PC-9 (cell line): ENCODE measurements at regions not wholly inside any gene's neighbourhood (a gene's known extent, or its start where the extent isn't known, plus 50 kb on each side); places are given as distances from the start of the nearest gene placed in this dataset.

Source experiments
- BruUV-seq: library from RNA; stranded (reverse); fragments of 400-500 nt; replicated peaks from 2 replicates; lab custom pipeline; 2021; lab: Mats Ljungman, UMichigan
- CTCF ChIA-PET: fragments of 300-600 bp; sonication (Branson Sonifier 250); formaldehyde crosslinking; loops from one replicate; lab custom pipeline; 2022; ENCODE audit warnings: antibody characterized with exemption; lab: Charles Lee
- POLR2A ChIA-PET: fragments of 300-600 bp; sonication (Branson Sonifier 250); formaldehyde crosslinking; loops from one replicate; lab custom pipeline; 2022; ENCODE audit warnings: antibody characterized with exemption; ENCODE audit not compliant: unreplicated experiment; lab: Charles Lee
- DNase-seq, 2 experiments: peaks; one replicate each; pipeline versions ENCODE4 v3.0.0 to v3.0.0-alpha.2; 2015 to 2022; ENCODE audit warnings: mixed read lengths in 1 of 2
- H2AFZ ChIP-seq: fragments of 200-600 bp; sonication (generic); 2 replicates; pipeline ENCODE4 v1.8.1; 2017; ENCODE audit warnings: antibody characterized with exemption
- H3F3A ChIP-seq: fragments of 200-600 bp; sonication (generic); 2 replicates; pipeline ENCODE4 v1.8.1; 2017; ENCODE audit warnings: antibody characterized with exemption, mild to moderate bottlenecking, low read depth; ENCODE audit not compliant: insufficient read depth
- H3K27ac ChIP-seq: fragments of 200-600 bp; sonication (generic); 2 replicates; pipeline ENCODE4 v1.6.1; 2016; ENCODE audit warnings: mixed run types
- H3K27me3 ChIP-seq: fragments of 200-600 bp; sonication (generic); 2 replicates; pipeline ENCODE4 v1.6.1; 2016; ENCODE audit warnings: low read depth, mixed run types; ENCODE audit not compliant: insufficient read depth
- H3K36me3 ChIP-seq: fragments of 200-600 bp; sonication (generic); 2 replicates; pipeline ENCODE4 v1.6.1; 2016; ENCODE audit warnings: low read depth, mixed run types
- H3K4me1 ChIP-seq: fragments of 200-600 bp; sonication (generic); replicated peaks from 2 replicates; pipeline ENCODE4 v1.6.1; 2016; ENCODE audit warnings: mixed run types; ENCODE audit not compliant: insufficient read depth
- H3K4me2 ChIP-seq: fragments of 200-600 bp; sonication (generic); 2 replicates; pipeline ENCODE4 v1.6.1; 2017; ENCODE audit warnings: mixed run types
- H3K4me3 ChIP-seq: fragments of 200-600 bp; sonication (generic); 2 replicates; pipeline ENCODE4 v1.6.1; 2016; ENCODE audit warnings: mixed run types
- H3K79me2 ChIP-seq: fragments of 200-600 bp; sonication (generic); 2 replicates; pipeline ENCODE4 v1.6.1; 2017; ENCODE audit warnings: low read depth, mixed run types
- H3K9me2 ChIP-seq: fragments of 200-600 bp; sonication (generic); 2 replicates; pipeline ENCODE4 v1.8.1; 2017; ENCODE audit warnings: mild to moderate bottlenecking; ENCODE audit not compliant: insufficient read depth
- H3K9me3 ChIP-seq: fragments of 200-600 bp; sonication (generic); 2 replicates; pipeline ENCODE4 v1.8.1; 2016; ENCODE audit warnings: low read depth; ENCODE audit not compliant: insufficient read depth
- H4K20me1 ChIP-seq: fragments of 200-600 bp; sonication (generic); 2 replicates; pipeline ENCODE4 v1.8.1; 2017; ENCODE audit not compliant: insufficient read depth
- EZH2 ChIP-seq: fragments of 200-600 bp; sonication (generic); IDR thresholded peaks from 2 replicates; pipeline ENCODE4 v1.8.0; 2017; ENCODE audit warnings: antibody characterized with exemption, low read depth
- intact Hi-C: fragments of 100-400 bp; cut with micrococcal nuclease; formaldehyde crosslinking; loops from one replicate; pipeline ENCODE4 v1.10.0; 2022; ENCODE audit not compliant: unreplicated experiment
- TF ChIP-seq, protein P1 (sequence below): fragments of 200-600 bp; sonication (generic); conservative IDR thresholded peaks from 2 replicates; pipeline ENCODE4 v1.6.1; 2017; ENCODE audit warnings: mixed run types, antibody characterized with exemption, mild to moderate bottlenecking, moderate library complexity

DNA sequence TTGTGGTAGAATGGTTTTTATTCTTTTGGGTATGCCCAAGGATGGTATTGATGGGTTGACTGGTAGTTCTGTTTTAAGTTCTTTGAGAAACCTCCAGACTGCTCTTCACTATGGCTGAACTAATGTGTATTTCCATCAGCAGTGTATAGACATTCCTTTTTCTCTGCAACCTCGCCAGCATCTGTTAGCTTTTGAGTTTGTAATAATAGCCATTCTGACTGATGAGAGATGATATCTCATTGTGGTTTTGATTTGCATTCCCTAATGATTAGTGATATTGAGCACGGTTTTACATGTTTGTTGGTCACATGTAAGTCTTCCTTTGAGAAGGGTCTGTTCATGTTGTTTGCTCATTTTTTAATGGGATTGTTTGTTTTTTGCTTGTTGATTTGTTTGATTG lies 1348.7 kb upstream of the NXPH2 start:
- Histone ChIP-seq H3K4me1 (no peaks in the 10 kb centered on the region), H3K27ac (no peak overlapping the region), H3K79me2 (no peaks in the 10 kb centered on the region), H3K9me3 (no peaks in the 10 kb centered on the region), H3K27me3 (no peaks in the 10 kb centered on the region), H3K4me3 (no peak overlapping the region), H3K4me2 (no peak overlapping the region), H3F3A (no peaks in the 10 kb centered on the region), H3K9me2 (no peaks in the 10 kb centered on the region), H3K36me3 (no peaks in the 10 kb centered on the region), H2AFZ (no peak overlapping the region), H4K20me1 (no peaks in the 10 kb centered on the region)
- ChIA-PET POLR2A (no interaction called here), CTCF (no interaction called here)
- no peak for DNase-seq
- intact Hi-C loops: no loop called here
- TF ChIP-seq, protein P1, sequence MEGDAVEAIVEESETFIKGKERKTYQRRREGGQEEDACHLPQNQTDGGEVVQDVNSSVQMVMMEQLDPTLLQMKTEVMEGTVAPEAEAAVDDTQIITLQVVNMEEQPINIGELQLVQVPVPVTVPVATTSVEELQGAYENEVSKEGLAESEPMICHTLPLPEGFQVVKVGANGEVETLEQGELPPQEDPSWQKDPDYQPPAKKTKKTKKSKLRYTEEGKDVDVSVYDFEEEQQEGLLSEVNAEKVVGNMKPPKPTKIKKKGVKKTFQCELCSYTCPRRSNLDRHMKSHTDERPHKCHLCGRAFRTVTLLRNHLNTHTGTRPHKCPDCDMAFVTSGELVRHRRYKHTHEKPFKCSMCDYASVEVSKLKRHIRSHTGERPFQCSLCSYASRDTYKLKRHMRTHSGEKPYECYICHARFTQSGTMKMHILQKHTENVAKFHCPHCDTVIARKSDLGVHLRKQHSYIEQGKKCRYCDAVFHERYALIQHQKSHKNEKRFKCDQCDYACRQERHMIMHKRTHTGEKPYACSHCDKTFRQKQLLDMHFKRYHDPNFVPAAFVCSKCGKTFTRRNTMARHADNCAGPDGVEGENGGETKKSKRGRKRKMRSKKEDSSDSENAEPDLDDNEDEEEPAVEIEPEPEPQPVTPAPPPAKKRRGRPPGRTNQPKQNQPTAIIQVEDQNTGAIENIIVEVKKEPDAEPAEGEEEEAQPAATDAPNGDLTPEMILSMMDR: no peak
- TF ChIP-seq EZH2: no peak
- no TSS peak for BruUV-seq

GRCh38 chr2:140122001-140122400 lies 1341.8 kb upstream of the NXPH2 start:
- intact Hi-C loops: no loop called here
- Histone ChIP-seq H3K4me1 (no peaks in the 10 kb centered on the region), H3K27me3 (no peaks in the 10 kb centered on the region), H3K4me2 (no peak overlapping the region), H3K27ac (no peak overlapping the region), H3K9me2 (no peaks in the 10 kb centered on the region), H3K4me3 (no peak overlapping the region), H3F3A (no peaks in the 10 kb centered on the region), H4K20me1 (no peaks in the 10 kb centered on the region), H3K9me3 (no peaks in the 10 kb centered on the region), H2AFZ (no peak overlapping the region), H3K36me3 (no peaks in the 10 kb centered on the region), H3K79me2 (no peaks in the 10 kb centered on the region)
- POLR2A ChIA-PET: no interaction called here
- TF ChIP-seq, protein P1: no peak
- no peak for TF ChIP-seq EZH2
- no TSS peak for BruUV-seq
- CTCF ChIA-PET: no interaction called here
- no peak for DNase-seq

GRCh38 chr2:140117386-140117785 lies 1337.2 kb upstream of the NXPH2 start:
- Histone ChIP-seq H3K9me2 (no peaks in the 10 kb centered on the region), H3K27ac (no peak overlapping the region), H3K9me3 (no peaks in the 10 kb centered on the region), H3K79me2 (no peaks in the 10 kb centered on the region), H4K20me1 (no peaks in the 10 kb centered on the region), H2AFZ (no peak overlapping the region), H3K4me1 (no peaks in the 10 kb centered on the region), H3K4me2 (no peak overlapping the region), H3K36me3 (no peaks in the 10 kb centered on the region), H3K27me3 (no peaks in the 10 kb centered on the region), H3F3A (no peaks in the 10 kb centered on the region), H3K4me3 (no peak overlapping the region)
- TF ChIP-seq, protein P1: no peak
- TF ChIP-seq EZH2: no peak
- intact Hi-C loops: no loop called here
- CTCF ChIA-PET: no interaction called here
- BruUV-seq: no TSS peak
- POLR2A ChIA-PET: no interaction called here
- DNase-seq: no peak
